GM21381 (cell line): ENCODE measurements at regions not wholly inside any gene's neighbourhood (a gene's known extent, or its start where the extent isn't known, plus 50 kb on each side); places are given as distances from the start of the nearest gene placed in this dataset.
"Not testable (repeated sequence)": the region's sequence is repeated elsewhere in the genome, so short reads cannot be mapped to it uniquely, and the experiment has no call there.

Experiments
- ATAC-seq: cut with Tn5 transposase; IDR thresholded peaks from one replicate; pipeline ENCODE4 v1.9.1; 2021; ENCODE audit warnings: mild to moderate bottlenecking, moderate library complexity; ENCODE audit not compliant: unreplicated experiment

DNA sequence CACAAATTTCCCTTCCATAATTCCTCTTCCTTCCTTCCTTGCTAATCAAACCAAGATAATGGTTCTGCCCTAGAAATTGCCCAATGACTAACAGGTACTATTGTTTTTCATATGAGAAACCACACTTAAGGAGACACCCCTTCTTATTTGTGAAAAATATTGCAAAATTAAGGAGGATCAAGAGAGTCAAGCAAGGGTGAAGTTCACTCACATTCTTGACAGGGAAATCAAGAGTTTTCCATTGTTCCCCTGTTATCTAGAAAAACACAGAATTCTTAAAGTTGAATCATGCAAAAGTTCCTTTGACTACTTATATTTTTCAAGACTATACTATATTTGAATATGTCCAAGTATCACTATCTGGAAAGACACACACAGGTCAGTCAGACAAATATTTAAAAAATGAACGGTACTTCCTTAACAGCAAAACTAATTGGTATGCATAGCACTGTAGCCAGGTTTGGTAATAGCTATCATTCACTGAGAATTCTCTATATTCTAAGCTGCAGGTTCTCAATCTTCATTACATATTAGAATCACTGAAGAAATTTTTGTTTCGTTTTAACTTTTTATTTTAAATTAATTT, 897.2 kb downstream of the DIAPH3 start:
- no peak for ATAC-seq

DNA sequence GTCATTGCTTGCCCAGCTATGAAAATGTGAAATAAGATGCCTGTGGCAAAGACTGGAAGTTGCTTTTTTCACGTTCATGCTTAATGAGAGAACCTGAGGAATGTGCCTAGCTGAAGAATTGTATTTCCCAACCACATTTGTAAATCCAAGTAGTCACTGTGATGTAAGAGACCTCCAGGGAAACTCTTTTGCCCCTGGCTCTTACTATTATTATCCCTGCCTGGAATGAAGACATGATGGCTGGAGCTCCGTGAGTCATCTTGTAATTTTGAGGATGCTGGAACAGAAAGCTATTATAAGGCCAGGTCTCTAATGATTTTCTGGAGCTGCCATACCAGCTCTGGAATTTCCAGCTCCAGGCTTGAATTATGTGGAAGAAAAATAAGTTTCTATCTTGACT, 894.3 kb downstream of the DIAPH3 start:
- no peak for ATAC-seq

DNA sequence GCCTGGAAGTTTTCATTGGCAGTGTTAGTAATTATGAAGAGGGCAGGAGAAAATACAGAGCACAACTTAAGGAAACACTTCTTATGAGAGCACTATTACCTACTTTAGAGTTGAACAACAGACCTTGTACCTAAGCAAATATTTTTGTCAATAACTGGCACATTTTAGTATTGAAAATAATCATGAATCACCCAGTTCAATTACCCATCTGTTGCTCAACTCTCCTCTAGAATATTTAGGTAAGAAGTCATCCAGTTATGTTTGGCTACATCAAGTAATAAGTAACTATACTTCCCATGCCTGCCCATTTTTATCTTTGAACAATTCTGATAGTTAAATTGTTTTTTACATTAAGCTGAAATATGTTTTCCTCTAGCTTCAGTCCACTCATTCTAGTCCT, 893.4 kb downstream of the DIAPH3 start:
- no peak for ATAC-seq

- peak; percentile 53 for ATAC-seq
Measured at GRCh38 chr13:59274958-59275727, 888.6 kb downstream of the DIAPH3 start.

GRCh38 chr13:59276436-59276835, 887.3 kb downstream of the DIAPH3 start:
- ATAC-seq = no peak

DNA sequence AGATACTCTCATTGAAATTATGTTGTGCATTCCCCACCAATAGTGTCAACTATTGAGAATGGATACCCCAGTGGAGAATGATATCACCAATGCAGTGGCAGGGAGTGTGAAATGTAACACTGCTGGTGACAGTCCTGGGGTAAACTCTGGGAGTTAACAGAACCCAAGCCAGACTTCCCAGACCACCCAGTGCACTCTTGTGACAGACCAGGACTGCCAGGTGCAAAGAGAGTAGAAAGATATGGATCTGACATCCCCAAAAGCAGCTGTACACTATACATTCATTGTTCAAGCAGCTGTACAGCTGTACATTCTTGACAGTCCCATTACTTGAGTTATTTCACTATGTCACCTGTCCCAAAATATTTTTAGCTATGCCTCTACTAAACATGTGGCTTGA, 886.6 kb downstream of the DIAPH3 start:
- no peak for ATAC-seq

DNA sequence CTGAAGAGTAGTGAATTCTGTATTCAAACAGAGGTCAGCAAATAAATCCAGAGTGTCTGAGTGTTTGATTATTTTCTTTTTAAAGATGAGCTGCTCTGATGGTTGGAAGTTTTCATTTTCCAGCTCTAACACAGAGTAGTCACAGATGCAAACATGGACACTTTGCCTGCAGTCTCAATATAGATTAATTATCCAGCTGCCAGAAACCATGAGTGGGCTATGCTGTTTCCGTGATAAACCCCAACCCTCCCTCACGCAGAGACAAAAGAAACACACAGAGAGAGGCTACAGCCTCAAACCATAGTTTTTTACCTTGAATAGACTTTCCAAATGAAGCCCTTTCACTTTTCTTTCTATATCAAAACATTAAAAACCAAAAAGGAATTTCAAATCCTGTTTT, 884.7 kb downstream of the DIAPH3 start:
- no peak for ATAC-seq

DNA sequence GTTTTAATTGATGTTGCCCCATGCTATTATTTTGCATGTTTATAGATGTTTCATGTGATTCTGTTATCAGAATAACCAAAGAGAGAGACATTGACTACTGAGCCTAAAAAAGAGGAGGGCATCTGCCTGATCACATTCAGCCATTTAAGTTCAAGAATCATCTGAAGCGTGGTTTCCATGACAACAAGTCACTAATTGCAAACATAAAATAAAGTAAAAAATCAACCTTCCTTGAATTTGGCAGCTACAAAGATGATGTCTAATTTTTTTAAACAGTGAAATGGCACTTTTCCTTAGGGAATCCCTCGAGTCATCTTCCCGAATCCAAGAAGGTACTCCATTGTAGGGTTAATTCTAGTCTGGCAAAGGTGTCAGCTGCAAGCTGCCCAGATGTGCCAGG, 884.2 kb downstream of the DIAPH3 start:
- ATAC-seq = no peak

DNA sequence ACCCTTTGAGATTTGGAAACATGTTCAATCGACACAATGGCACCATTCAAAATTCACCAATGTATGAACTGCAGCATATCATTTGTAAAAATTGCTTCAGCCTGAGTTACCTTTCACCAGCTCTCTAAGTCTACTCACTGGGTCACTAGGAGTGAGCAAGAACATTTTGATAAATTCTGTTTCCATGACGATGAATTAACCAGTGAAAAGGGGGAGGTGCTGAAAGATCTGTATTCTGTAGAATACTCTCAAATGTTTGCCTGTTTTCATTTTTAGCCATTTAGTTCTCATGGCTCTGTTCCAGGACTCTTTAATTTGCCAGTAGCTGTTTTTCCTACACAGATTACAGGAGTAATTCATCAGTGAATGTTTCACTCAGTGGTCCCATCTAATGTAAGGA, 883.4 kb downstream of the DIAPH3 start:
- ATAC-seq = no peak

DNA sequence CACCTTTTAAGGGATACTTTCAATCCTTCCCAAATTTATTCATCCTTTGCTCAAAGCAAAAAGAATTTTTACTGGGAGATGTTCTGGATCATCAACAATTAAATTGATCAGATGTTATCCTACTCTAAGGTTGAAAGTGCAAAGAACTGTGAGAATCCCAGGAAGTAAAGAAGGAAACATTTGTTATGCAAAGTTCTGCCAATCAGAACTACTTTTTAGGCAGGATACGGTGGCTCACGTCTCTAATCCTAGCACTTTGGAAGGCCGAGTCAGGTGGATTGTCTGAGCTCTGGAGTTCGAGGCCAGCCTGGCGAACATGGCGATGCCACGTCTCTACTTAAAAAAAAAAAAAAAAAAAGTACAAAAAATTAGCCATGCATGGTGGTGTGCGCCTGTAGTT, 882.3 kb downstream of the DIAPH3 start:
- no peak for ATAC-seq

DNA sequence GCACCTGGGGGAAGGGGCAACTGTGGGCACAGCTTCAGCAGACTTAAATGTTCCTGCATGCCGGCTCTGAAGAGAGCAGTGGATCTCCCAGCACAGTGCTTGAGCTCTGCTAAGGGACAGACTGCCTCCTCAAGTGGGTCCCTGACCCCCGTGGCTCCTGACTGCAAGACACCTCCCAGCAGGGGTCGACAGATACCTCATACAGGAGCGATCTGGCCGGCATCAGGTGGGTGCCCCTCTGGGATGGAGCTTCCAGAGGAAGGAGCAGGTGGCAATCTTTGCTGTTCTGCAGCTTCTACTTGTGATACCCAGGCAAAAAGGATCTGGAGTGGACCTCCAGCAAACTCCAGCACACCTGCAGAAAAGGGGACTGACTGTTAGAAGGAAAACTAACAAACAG, 871.5 kb downstream of the DIAPH3 start:
- not testable (repeated sequence) for ATAC-seq

DNA sequence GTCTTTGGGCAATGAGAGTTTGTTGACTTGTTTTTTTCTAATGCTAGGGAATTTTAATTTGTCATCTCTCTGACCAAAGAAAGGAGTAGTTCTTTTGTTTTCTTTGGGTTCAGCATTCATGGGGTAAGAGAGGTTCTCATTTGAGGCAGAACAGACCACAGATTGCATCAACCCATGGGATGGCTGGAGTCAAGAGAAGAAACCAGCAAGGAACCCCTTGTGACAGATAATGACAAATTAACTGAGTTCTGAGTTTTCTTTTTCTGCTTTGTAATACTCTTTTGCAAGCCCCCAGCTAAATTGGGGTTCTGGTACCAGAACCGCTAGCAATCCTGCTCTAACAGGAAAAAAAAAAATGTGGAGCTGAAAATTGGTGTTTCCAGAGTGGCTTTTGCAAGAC, 864.1 kb downstream of the DIAPH3 start:
- ATAC-seq = no peak

- no peak for ATAC-seq
Measured at GRCh38 chr13:59300355-59301173, 863.2 kb downstream of the DIAPH3 start.

DNA sequence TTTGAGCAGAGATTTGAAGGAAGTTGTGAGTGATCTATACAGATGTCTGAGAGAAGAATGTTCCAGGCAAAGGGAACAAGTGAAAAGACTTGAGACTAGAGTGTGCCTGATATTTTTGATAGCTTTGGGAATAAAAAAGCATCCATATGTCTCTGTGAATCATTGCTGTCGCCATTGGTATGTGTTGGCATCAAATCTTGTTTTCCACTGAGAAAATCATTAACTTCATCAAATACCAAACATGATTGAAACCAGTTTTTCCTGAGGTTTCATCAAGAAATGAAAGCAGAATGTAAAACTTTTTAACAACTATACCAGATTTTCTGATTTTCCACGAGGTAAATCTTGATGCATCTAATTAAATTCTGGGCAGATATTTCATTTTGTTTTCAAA, 862.6 kb downstream of the DIAPH3 start:
- no peak for ATAC-seq

DNA sequence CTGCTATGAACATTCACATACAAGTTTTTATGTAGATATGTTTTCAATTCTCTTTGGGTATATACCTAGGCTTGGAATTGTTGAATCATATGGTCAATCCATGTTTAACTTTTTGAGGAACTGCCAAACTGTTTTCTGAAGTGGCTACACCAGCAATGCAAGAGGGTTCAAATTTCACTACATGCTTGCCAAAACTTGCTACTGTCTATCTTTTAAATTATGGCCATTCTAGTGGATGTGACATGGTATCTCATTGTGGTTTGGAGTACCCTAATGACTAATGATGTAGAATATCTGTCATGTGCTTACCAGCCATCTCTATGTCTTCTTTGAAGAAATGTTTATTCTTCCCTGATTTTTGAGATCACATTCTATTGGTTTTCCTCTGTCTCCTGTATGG, 860.3 kb downstream of the DIAPH3 start:
- ATAC-seq = no peak

DNA sequence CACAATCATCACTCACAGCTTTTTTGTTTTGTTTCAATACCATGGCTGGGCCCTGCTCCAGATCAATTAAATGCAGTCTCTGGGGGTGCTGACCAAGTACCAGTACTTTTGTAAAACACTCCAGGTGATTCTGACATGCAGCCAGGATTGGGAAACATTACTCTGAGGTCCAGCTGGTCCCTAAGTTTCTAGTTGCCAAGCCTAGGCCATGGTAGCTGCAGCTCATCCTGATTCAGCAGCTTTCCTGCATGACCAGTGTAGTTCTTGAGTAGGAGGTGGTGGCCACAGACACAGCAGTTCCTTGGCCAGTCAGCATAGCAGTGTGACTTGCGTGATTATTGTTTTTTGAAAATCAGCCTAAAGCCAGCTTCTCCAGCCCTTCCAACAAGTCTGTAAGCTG, 859.1 kb downstream of the DIAPH3 start:
- no peak for ATAC-seq

DNA sequence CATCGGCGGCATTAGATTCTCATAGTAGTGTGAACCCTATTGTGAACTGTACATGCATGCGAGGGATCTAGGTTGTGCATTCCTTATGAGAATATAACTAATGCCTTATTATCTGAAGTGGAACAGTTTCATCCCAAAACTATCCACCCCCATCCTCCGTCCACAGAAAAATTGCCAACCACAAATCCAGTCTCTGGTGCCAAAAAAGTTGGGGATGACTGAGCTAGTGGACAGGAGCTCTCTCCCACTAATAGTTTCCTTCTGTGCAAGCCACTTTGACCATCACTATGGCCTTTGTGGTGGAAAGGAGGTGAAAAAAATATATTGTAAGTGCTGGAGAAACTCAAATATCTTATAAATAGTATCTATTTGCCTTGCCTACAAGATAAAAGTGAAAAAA, 857.8 kb downstream of the DIAPH3 start:
- no peak for ATAC-seq

GRCh38 chr13:59312776-59313175, 851.0 kb downstream of the DIAPH3 start:
- no peak for ATAC-seq

- no peak for ATAC-seq
Measured at GRCh38 chr13:59318320-59318930, 845.3 kb downstream of the DIAPH3 start.

DNA sequence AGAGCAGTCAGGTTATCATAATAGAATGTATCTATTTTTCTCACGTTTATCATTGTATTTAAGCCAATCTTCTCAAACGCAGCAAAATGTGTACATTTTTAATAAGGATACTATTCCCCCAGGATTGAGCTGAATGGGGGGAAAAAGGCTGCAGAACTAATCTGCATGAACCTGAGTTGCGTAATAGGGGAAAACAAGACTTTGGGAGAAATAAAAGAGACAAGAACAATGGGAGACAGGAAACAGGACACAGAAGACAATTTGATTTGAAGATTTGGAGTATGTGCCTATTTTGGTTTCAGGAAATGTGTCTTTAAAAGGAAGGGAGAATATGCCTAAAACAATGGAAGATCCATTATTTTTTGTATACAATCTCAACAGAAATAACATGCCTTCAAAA, 844.5 kb downstream of the DIAPH3 start:
- no peak for ATAC-seq

GRCh38 chr13:59320021-59320420, 843.7 kb downstream of the DIAPH3 start:
- no peak for ATAC-seq

GRCh38 chr13:59324401-59324800, 839.3 kb downstream of the DIAPH3 start:
- not testable (repeated sequence) for ATAC-seq
